Loucy (cell line): ENCODE measurements at regions not wholly inside any gene's neighbourhood (a gene's known extent, or its start where the extent isn't known, plus 50 kb on each side); places are given as distances from the start of the nearest gene placed in this dataset.

ENCODE experiments used
- EZH2phosphoT487 ChIP-seq: fragments of 200-600 bp; IDR thresholded peaks from 2 replicates; pipeline ENCODE4 v1.6.1; 2018; ENCODE audit warnings: antibody characterized with exemption, mild to moderate bottlenecking, moderate library complexity, borderline replicate concordance
- TF ChIP-seq, protein P1 (sequence below): fragments of 200-600 bp; sonication (generic); conservative IDR thresholded peaks from 2 replicates; pipeline ENCODE4 v1.5.1; 2014; ENCODE audit warnings: mild to moderate bottlenecking, antibody characterized with exemption, low read length

DNA sequence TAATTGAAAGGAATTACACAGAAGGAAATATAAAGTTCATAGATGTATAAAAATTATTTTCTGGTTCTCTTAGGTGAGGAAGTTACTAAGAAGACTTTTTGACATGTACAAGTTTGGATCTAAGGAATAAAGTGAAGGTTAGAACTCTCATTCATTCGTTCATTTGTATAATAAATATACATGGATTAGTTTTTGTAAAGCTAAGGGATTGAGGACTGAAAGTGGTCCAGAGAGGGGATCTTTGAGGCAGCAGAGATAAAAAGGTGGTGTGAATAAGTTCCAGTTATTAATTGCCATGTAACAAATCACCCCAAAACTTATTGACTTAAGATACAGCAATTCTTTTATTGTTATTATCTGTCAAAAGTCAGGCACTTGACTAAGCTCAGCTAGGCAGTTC, 110.1 kb upstream of the CELF4 start:
- TF ChIP-seq, protein P1, sequence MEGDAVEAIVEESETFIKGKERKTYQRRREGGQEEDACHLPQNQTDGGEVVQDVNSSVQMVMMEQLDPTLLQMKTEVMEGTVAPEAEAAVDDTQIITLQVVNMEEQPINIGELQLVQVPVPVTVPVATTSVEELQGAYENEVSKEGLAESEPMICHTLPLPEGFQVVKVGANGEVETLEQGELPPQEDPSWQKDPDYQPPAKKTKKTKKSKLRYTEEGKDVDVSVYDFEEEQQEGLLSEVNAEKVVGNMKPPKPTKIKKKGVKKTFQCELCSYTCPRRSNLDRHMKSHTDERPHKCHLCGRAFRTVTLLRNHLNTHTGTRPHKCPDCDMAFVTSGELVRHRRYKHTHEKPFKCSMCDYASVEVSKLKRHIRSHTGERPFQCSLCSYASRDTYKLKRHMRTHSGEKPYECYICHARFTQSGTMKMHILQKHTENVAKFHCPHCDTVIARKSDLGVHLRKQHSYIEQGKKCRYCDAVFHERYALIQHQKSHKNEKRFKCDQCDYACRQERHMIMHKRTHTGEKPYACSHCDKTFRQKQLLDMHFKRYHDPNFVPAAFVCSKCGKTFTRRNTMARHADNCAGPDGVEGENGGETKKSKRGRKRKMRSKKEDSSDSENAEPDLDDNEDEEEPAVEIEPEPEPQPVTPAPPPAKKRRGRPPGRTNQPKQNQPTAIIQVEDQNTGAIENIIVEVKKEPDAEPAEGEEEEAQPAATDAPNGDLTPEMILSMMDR: no peak
- no peak for TF ChIP-seq EZH2phosphoT487
